Chondrocyte (in vitro differentiated cells): ENCODE measurements at regions not wholly inside any gene's neighbourhood (a gene's known extent, or its start where the extent isn't known, plus 50 kb on each side); places are given as distances from the start of the nearest gene placed in this dataset.

Experiments
- DNase-seq: peaks from one replicate; pipeline ENCODE4 v3.0.0; 2021; ENCODE audit warnings: mixed read lengths, low spot score
- H3K27ac Mint-ChIP-seq: one replicate; pipeline ENCODE4 v1.8.0; 2021; ENCODE audit warnings: mild to moderate bottlenecking, moderate library complexity, mixed read lengths; ENCODE audit not compliant: unreplicated experiment
- H3K27me3 Mint-ChIP-seq: 2 replicates; pipeline ENCODE4 v1.8.0; 2021; ENCODE audit warnings: low read depth, mixed read lengths
- H3K36me3 Mint-ChIP-seq: 2 replicates; pipeline ENCODE4 v1.8.0; 2021; ENCODE audit warnings: low read depth, mixed read lengths
- H3K4me1 Mint-ChIP-seq: 2 replicates; pipeline ENCODE4 v1.8.0; 2021; ENCODE audit warnings: low read depth, mild to moderate bottlenecking, mixed read lengths
- H3K4me3 Mint-ChIP-seq: one replicate; pipeline ENCODE4 v1.8.0; 2021; ENCODE audit warnings: mild to moderate bottlenecking, moderate library complexity, mixed read lengths; ENCODE audit not compliant: unreplicated experiment
- H3K9me3 Mint-ChIP-seq: 2 replicates; pipeline ENCODE4 v1.8.0; 2021; ENCODE audit warnings: low read depth, mixed read lengths
- CTCF ChIP-seq: fragments of 200-600 bp; sonication (generic); IDR thresholded peaks from 2 replicates; pipeline ENCODE4 v1.5.0; 2021; ENCODE audit warnings: antibody characterized with exemption, mild to moderate bottlenecking, moderate library complexity

- DNase-seq, result no peak
- no peaks in the 10 kb centered on the region for H3K36me3 Mint-ChIP-seq
- H3K27ac Mint-ChIP-seq, result no peak overlapping the region
- TF ChIP-seq CTCF, result no peak
- H3K9me3 Mint-ChIP-seq, result peaks cover 3% of the 10 kb centered on the region
- peaks cover 4% of the 10 kb centered on the region for H3K27me3 Mint-ChIP-seq
- no peaks in the 10 kb centered on the region for H3K4me1 Mint-ChIP-seq
- no peak overlapping the region for H3K4me3 Mint-ChIP-seq
Observed at GRCh38 chr10:109071539-109071938, 851.8 kb downstream of the XPNPEP1 start.

GRCh38 chr10:109070492-109070891, 852.8 kb downstream of the XPNPEP1 start:
- no peak for TF ChIP-seq CTCF
- Mint-ChIP-seq H3K36me3 (no peaks in the 10 kb centered on the region), H3K4me3 (no peak overlapping the region), H3K9me3 (peaks cover 7% of the 10 kb centered on the region), H3K4me1 (no peaks in the 10 kb centered on the region), H3K27me3 (peaks cover 4% of the 10 kb centered on the region), H3K27ac (no peak overlapping the region)
- DNase-seq, result no peak

- no peaks in the 10 kb centered on the region for H3K4me1 Mint-ChIP-seq
- H3K36me3 Mint-ChIP-seq, result no peaks in the 10 kb centered on the region
- peaks cover 17% of the 10 kb centered on the region for H3K9me3 Mint-ChIP-seq
Observed at GRCh38 chr10:109067031-109067430, 856.3 kb downstream of the XPNPEP1 start.

GRCh38 chr10:109065821-109066220, 857.5 kb downstream of the XPNPEP1 start:
- peaks cover 19% of the 10 kb centered on the region for H3K9me3 Mint-ChIP-seq
- no peak overlapping the region for H3K27ac Mint-ChIP-seq
- H3K36me3 Mint-ChIP-seq, result no peaks in the 10 kb centered on the region
- H3K27me3 Mint-ChIP-seq, result peaks cover 2% of the 10 kb centered on the region
- no peak for DNase-seq
- no peak for TF ChIP-seq CTCF
- no peaks in the 10 kb centered on the region for H3K4me1 Mint-ChIP-seq
- H3K4me3 Mint-ChIP-seq, result no peak overlapping the region

More at GRCh38 chr10:109067031-109067430, 856.3 kb downstream of the XPNPEP1 start:
- no peak for TF ChIP-seq CTCF
- DNase-seq, result no peak
- peaks cover 4% of the 10 kb centered on the region for H3K27me3 Mint-ChIP-seq
- no peak overlapping the region for H3K4me3 Mint-ChIP-seq
- no peak overlapping the region for H3K27ac Mint-ChIP-seq

- no peak for DNase-seq
- Mint-ChIP-seq H3K4me3 (no peak overlapping the region), H3K27ac (no peak overlapping the region), H3K36me3 (no peaks in the 10 kb centered on the region), H3K27me3 (no peaks in the 10 kb centered on the region), H3K4me1 (no peaks in the 10 kb centered on the region), H3K9me3 (peaks cover 19% of the 10 kb centered on the region)
- TF ChIP-seq CTCF, result no peak
Observed at GRCh38 chr10:109062371-109062770, 860.9 kb downstream of the XPNPEP1 start.
